ENCODE measurements at regions not wholly inside any gene's neighbourhood (a gene's known extent, or its start where the extent isn't known, plus 50 kb on each side); places are given as distances from the start of the nearest gene placed in this dataset.
"Not testable (repeated sequence)": the region's sequence is repeated elsewhere in the genome, so short reads cannot be mapped to it uniquely, and the experiment has no call there.

GRCh38 chr3:164342206-164342605 is 736.1 kb downstream of the SI start:
- TF ChIP-seq RCOR1 (IDR thresholded peaks at IDR 0.05; ENCODE audit: low read depth, low read length); CTCF (IDR thresholded peaks at IDR 0.05); POLR2A (IDR thresholded peaks at IDR 0.05; ENCODE audit: low read length); JUN (IDR thresholded peaks at IDR 0.05); USF2 (IDR thresholded peaks at IDR 0.05): not testable (repeated sequence)

Data from A549 (cell line).